ENCODE measurements at regions not wholly inside any gene's neighbourhood (a gene's known extent, or its start where the extent isn't known, plus 50 kb on each side); places are given as distances from the start of the nearest gene placed in this dataset.

GRCh38 chr20:60403105-60403741, 445.0 kb downstream of the CDH26 start:
- TF ChIP-seq SMC3 (IDR thresholded peaks at IDR 0.05; ENCODE audit: low read depth, low read length) (no peak), CTCF (IDR thresholded peaks at IDR 0.05) (no peak), MXI1 (IDR thresholded peaks at IDR 0.05; ENCODE audit: low read depth, low read length) (no peak), GATA2 (CRISPR knock-in tag; IDR thresholded peaks at IDR 0.05) (no peak)

Data from SK-N-SH (cell line).